ENCODE measurements at regions not wholly inside any gene's neighbourhood (a gene's known extent, or its start where the extent isn't known, plus 50 kb on each side); places are given as distances from the start of the nearest gene placed in this dataset.
"Not testable (repeated sequence)": the region's sequence is repeated elsewhere in the genome, so short reads cannot be mapped to it uniquely, and the experiment has no call there.

DNA sequence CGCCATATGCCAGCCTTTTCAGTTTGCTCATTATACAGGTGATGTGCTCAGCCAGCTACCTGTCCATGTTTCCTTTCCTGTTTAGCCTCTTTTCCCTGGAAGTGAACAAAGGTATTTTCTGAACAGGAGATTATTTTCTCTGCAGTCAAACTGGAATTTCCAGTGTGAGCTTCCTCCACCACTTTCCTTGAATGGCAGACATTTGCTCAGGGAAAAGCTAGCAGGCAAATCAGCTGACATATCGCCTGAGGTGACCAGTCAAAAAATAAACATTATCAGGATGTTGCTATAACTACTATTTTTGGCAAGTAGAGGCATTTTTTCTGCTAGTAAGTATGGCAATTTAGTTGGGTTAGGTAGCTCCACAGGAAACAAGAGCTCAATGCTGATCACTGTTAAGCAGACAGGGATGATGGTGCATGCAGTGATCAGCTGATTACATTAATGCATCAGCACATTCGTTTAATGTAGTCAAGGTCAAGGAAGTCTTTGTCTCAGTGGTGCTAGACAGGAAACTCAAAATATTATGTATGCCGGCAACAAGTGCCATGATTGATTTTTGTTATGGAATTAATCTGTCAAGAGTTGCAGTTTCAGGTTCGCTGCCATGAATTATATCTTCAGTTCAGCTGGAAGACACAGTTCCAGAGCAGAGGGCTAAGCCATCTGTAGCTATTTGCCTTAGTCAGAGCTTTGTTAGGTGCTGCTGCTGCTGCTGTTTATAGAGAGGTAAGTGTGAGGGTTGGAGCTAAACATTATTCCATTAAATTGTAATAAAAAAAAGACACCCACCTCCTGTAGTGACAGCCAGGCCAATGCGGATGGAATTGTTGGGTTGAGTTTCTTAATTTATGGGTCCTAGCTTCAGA, 179.7 kb upstream of the ST6GALNAC5 start:
- H3K27ac ChIP-seq (ENCODE audit: low read depth, low read length): no peak overlapping the region
- H3K9me3 ChIP-seq (ENCODE audit: control insufficient read depth in 5 of 5, low read length in 5 of 5): peaks cover 0 to 4% (median 0%) of the 10 kb centered on the region in 5 donors
- no peaks in the 10 kb centered on the region for H3K4me1 ChIP-seq (ENCODE audit: control insufficient read depth in 5 of 5, insufficient read depth in 5 of 5, low read length in 5 of 5)

DNA sequence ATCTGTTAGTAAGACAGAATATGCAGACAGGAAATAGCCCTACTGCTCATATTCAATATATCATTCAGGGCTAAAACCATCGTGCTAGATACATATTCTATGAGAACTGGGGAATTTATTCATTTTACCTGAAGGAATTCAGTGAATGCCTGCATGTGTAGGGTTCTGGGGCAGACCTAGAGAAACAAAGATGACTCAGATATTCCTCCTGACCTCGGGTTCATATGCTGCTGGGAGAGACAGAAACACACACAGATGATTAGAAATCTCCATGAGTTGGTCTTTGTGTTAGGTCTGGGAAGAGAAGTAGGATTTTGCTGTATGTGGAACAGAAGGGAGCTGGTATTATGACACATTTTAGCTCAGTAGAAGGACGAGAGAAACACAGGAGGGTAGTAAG, 176.5 kb upstream of the ST6GALNAC5 start:
- no peak overlapping the region for H3K9ac ChIP-seq (ENCODE audit: low read length in 5 of 5)
- no peaks in the 10 kb centered on the region for H3K36me3 ChIP-seq (ENCODE audit: control insufficient read depth in 5 of 5, insufficient read depth in 5 of 5, low read length in 5 of 5)
- H3K27ac ChIP-seq (ENCODE audit: low read depth, low read length): no peak overlapping the region
- H3K4me1 ChIP-seq (ENCODE audit: control insufficient read depth in 5 of 5, insufficient read depth in 5 of 5, low read length in 5 of 5): no peaks in the 10 kb centered on the region
- no peak overlapping the region for H3K4me3 ChIP-seq (ENCODE audit: low read depth in 1 of 5, low read length in 5 of 5)
- no peaks in the 10 kb centered on the region for H3K27me3 ChIP-seq (ENCODE audit: control insufficient read depth in 5 of 5, insufficient read depth in 4 of 5, low read length in 5 of 5)
- H3K9me3 ChIP-seq (ENCODE audit: control insufficient read depth in 5 of 5, low read length in 5 of 5): peaks cover 0 to 14% (median 3%) of the 10 kb centered on the region in 5 donors

More for the DNA sequence above, 179.7 kb upstream of the ST6GALNAC5 start:
- no peaks in the 10 kb centered on the region for H3K36me3 ChIP-seq (ENCODE audit: control insufficient read depth in 5 of 5, insufficient read depth in 5 of 5, low read length in 5 of 5)
- no peaks in the 10 kb centered on the region for H3K27me3 ChIP-seq (ENCODE audit: control insufficient read depth in 5 of 5, insufficient read depth in 4 of 5, low read length in 5 of 5)
- no peak overlapping the region for H3K4me3 ChIP-seq (ENCODE audit: low read depth in 1 of 5, low read length in 5 of 5)
- no peak overlapping the region for H3K9ac ChIP-seq (ENCODE audit: low read length in 5 of 5)

DNA sequence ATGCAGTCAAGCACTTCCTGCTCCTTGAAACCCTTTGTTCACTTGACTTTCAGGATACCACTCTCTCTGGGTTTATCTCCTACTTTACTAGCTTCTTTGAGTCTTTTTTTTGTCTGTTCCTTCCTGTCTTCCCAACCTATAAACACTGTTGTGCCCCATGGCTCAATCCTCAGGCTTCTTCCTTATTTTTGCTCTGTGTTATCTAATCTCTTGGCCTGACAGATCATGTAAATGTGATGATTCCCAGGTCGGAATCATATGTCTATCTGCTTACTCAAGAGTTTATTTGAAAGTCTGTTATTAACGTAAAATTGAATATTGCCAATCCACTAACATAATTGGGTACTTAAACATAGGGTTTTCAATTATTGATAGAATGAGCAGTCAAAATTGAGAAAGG, 171.7 kb upstream of the ST6GALNAC5 start:
- Histone ChIP-seq H3K9me3 (ENCODE audit: control insufficient read depth in 5 of 5, low read length in 5 of 5) (peaks cover 0 to 14% (median 3%) of the 10 kb centered on the region in 5 donors), H3K4me3 (ENCODE audit: low read depth in 1 of 5, low read length in 5 of 5) (no peak overlapping the region), H3K27ac (ENCODE audit: low read depth, low read length) (no peak overlapping the region), H3K27me3 (ENCODE audit: control insufficient read depth in 5 of 5, insufficient read depth in 4 of 5, low read length in 5 of 5) (no peaks in the 10 kb centered on the region), H3K36me3 (ENCODE audit: control insufficient read depth in 5 of 5, insufficient read depth in 5 of 5, low read length in 5 of 5) (no peaks in the 10 kb centered on the region), H3K4me1 (ENCODE audit: control insufficient read depth in 5 of 5, insufficient read depth in 5 of 5, low read length in 5 of 5) (no peaks in the 10 kb centered on the region), H3K9ac (ENCODE audit: low read length in 5 of 5) (no peak overlapping the region)

GRCh38 chr1:76697361-76697760, 169.9 kb upstream of the ST6GALNAC5 start:
- no peaks in the 10 kb centered on the region for H3K36me3 ChIP-seq (ENCODE audit: control insufficient read depth in 5 of 5, insufficient read depth in 5 of 5, low read length in 5 of 5)
- H3K9me3 ChIP-seq (ENCODE audit: control insufficient read depth in 5 of 5, low read length in 5 of 5): peaks cover 0 to 12% (median 3%) of the 10 kb centered on the region in 5 donors
- H3K27me3 ChIP-seq (ENCODE audit: control insufficient read depth in 5 of 5, insufficient read depth in 4 of 5, low read length in 5 of 5): no peaks in the 10 kb centered on the region
- H3K4me3 ChIP-seq (ENCODE audit: low read depth in 1 of 5, low read length in 5 of 5): no peak overlapping the region
- no peak overlapping the region for H3K9ac ChIP-seq (ENCODE audit: low read length in 5 of 5)
- no peaks in the 10 kb centered on the region for H3K4me1 ChIP-seq (ENCODE audit: control insufficient read depth in 5 of 5, insufficient read depth in 5 of 5, low read length in 5 of 5)
- H3K27ac ChIP-seq (ENCODE audit: low read depth, low read length): no peak overlapping the region

- not testable (repeated sequence) for H3K4me3 ChIP-seq (ENCODE audit: low read depth in 1 of 5, low read length in 5 of 5); H3K36me3 ChIP-seq (ENCODE audit: control insufficient read depth in 5 of 5, insufficient read depth in 5 of 5, low read length in 5 of 5); H3K9ac ChIP-seq (ENCODE audit: low read length in 5 of 5); H3K27ac ChIP-seq (ENCODE audit: low read depth, low read length); H3K4me1 ChIP-seq (ENCODE audit: control insufficient read depth in 5 of 5, insufficient read depth in 5 of 5, low read length in 5 of 5); H3K27me3 ChIP-seq (ENCODE audit: control insufficient read depth in 5 of 5, insufficient read depth in 4 of 5, low read length in 5 of 5); H3K9me3 ChIP-seq (ENCODE audit: control insufficient read depth in 5 of 5, low read length in 5 of 5)
These were observed 167.6 kb upstream of the ST6GALNAC5 start for GRCh38 chr1:76699646-76700045.

GRCh38 chr1:76700200-76700599, 167.1 kb upstream of the ST6GALNAC5 start:
- not testable (repeated sequence) for H3K36me3 ChIP-seq (ENCODE audit: control insufficient read depth in 5 of 5, insufficient read depth in 5 of 5, low read length in 5 of 5); H3K4me1 ChIP-seq (ENCODE audit: control insufficient read depth in 5 of 5, insufficient read depth in 5 of 5, low read length in 5 of 5); H3K27me3 ChIP-seq (ENCODE audit: control insufficient read depth in 5 of 5, insufficient read depth in 4 of 5, low read length in 5 of 5); H3K27ac ChIP-seq (ENCODE audit: low read depth, low read length); H3K9ac ChIP-seq (ENCODE audit: low read length in 5 of 5); H3K9me3 ChIP-seq (ENCODE audit: control insufficient read depth in 5 of 5, low read length in 5 of 5); H3K4me3 ChIP-seq (ENCODE audit: low read depth in 1 of 5, low read length in 5 of 5)

DNA sequence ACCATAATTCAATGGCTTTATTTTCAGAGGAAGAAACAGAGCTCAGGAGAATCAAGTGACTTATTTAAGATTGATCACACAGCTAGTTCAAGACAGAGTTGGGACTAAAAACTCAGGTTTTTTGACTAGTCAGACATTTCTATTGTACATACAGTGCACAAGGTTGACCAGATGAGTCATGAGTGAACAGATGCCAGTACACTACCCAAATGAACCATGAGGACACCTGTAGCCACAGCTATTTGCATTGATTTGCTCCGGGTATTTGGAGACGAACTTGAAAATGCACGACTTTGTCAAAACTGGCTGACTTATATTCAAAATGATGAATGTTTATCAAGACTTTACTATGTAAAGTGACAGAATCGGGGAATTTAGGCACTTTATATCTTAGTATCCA, 161.7 kb upstream of the ST6GALNAC5 start:
- no peaks in the 10 kb centered on the region for H3K9me3 ChIP-seq (ENCODE audit: control insufficient read depth in 5 of 5, low read length in 5 of 5)
- H3K36me3 ChIP-seq (ENCODE audit: control insufficient read depth in 5 of 5, insufficient read depth in 5 of 5, low read length in 5 of 5): no peaks in the 10 kb centered on the region
- no peak overlapping the region for H3K4me3 ChIP-seq (ENCODE audit: low read depth in 1 of 5, low read length in 5 of 5)
- no peak overlapping the region for H3K9ac ChIP-seq (ENCODE audit: low read length in 5 of 5)
- H3K27ac ChIP-seq (ENCODE audit: low read depth, low read length): no peak overlapping the region
- H3K27me3 ChIP-seq (ENCODE audit: control insufficient read depth in 5 of 5, insufficient read depth in 4 of 5, low read length in 5 of 5): no peaks in the 10 kb centered on the region
- H3K4me1 ChIP-seq (ENCODE audit: control insufficient read depth in 5 of 5, insufficient read depth in 5 of 5, low read length in 5 of 5): no peaks in the 10 kb centered on the region

GRCh38 chr1:76713535-76713934, 153.7 kb upstream of the ST6GALNAC5 start:
- H3K4me1 ChIP-seq (ENCODE audit: control insufficient read depth in 5 of 5, insufficient read depth in 5 of 5, low read length in 5 of 5): no peaks in the 10 kb centered on the region
- H3K36me3 ChIP-seq (ENCODE audit: control insufficient read depth in 5 of 5, insufficient read depth in 5 of 5, low read length in 5 of 5): no peaks in the 10 kb centered on the region
- H3K27ac ChIP-seq (ENCODE audit: low read depth, low read length): no peak overlapping the region
- H3K9me3 ChIP-seq (ENCODE audit: control insufficient read depth in 5 of 5, low read length in 5 of 5): no peaks in the 10 kb centered on the region
- no peak overlapping the region for H3K4me3 ChIP-seq (ENCODE audit: low read depth in 1 of 5, low read length in 5 of 5)
- H3K27me3 ChIP-seq (ENCODE audit: control insufficient read depth in 5 of 5, insufficient read depth in 4 of 5, low read length in 5 of 5): no peaks in the 10 kb centered on the region
- no peak overlapping the region for H3K9ac ChIP-seq (ENCODE audit: low read length in 5 of 5)

- Histone ChIP-seq H3K9me3 (ENCODE audit: control insufficient read depth in 5 of 5, low read length in 5 of 5) (no peaks in the 10 kb centered on the region), H3K4me1 (ENCODE audit: control insufficient read depth in 5 of 5, insufficient read depth in 5 of 5, low read length in 5 of 5) (no peaks in the 10 kb centered on the region), H3K27ac (ENCODE audit: low read depth, low read length) (no peak overlapping the region), H3K36me3 (ENCODE audit: control insufficient read depth in 5 of 5, insufficient read depth in 5 of 5, low read length in 5 of 5) (no peaks in the 10 kb centered on the region), H3K27me3 (ENCODE audit: control insufficient read depth in 5 of 5, insufficient read depth in 4 of 5, low read length in 5 of 5) (no peaks in the 10 kb centered on the region), H3K9ac (ENCODE audit: low read length in 5 of 5) (no peak overlapping the region), H3K4me3 (ENCODE audit: low read depth in 1 of 5, low read length in 5 of 5) (no peak overlapping the region)
These were observed 151.8 kb upstream of the ST6GALNAC5 start for GRCh38 chr1:76715474-76715873.

- Histone ChIP-seq H3K9me3 (ENCODE audit: control insufficient read depth in 5 of 5, low read length in 5 of 5) (no peaks in the 10 kb centered on the region), H3K4me3 (ENCODE audit: low read depth in 1 of 5, low read length in 5 of 5) (no peak overlapping the region), H3K36me3 (ENCODE audit: control insufficient read depth in 5 of 5, insufficient read depth in 5 of 5, low read length in 5 of 5) (no peaks in the 10 kb centered on the region), H3K9ac (ENCODE audit: low read length in 5 of 5) (no peak overlapping the region), H3K4me1 (ENCODE audit: control insufficient read depth in 5 of 5, insufficient read depth in 5 of 5, low read length in 5 of 5) (no peaks in the 10 kb centered on the region), H3K27ac (ENCODE audit: low read depth, low read length) (no peak overlapping the region), H3K27me3 (ENCODE audit: control insufficient read depth in 5 of 5, insufficient read depth in 4 of 5, low read length in 5 of 5) (no peaks in the 10 kb centered on the region)
These were observed 143.3 kb upstream of the ST6GALNAC5 start for GRCh38 chr1:76723949-76724348.

All from subcutaneous abdominal adipose tissue (tissue), 5 donors.